Keratinocyte (primary cell): ENCODE measurements at regions not wholly inside any gene's neighbourhood (a gene's known extent, or its start where the extent isn't known, plus 50 kb on each side); places are given as distances from the start of the nearest gene placed in this dataset.

Source experiments
- DNase-seq: peaks from one replicate; pipeline ENCODE4 v3.0.0-alpha.2; 2011; ENCODE audit warnings: low read depth, missing footprints, low spot score
- FAIRE-seq: peaks from 2 replicates; lab custom pipeline; 2011; peaks lifted over from hg19 to GRCh38; lab: Jason Lieb, UNC
- H2AFZ ChIP-seq: 2 replicates; pipeline ENCODE4 v1.6.0; 2012; ENCODE audit warnings: low read length, control low read depth, inconsistent platforms; ENCODE audit not compliant: control insufficient read depth
- H3K27ac ChIP-seq: 2 replicates; pipeline ENCODE4 v1.5.1; 2011; ENCODE audit warnings: low read length; ENCODE audit not compliant: control insufficient read depth, insufficient read depth
- H3K27me3 ChIP-seq: 3 replicates; pipeline ENCODE4 v1.6.0; 2011; ENCODE audit warnings: low read length; ENCODE audit not compliant: control insufficient read depth, insufficient read depth; ENCODE audit errors: extremely low read depth
- H3K36me3 ChIP-seq, 2 experiments: 2 replicates in 1 of 2; 3 replicates in 1 of 2; pipeline ENCODE4 v1.5.1; 2011; ENCODE audit warnings: low read length in 2 of 2, mild to moderate bottlenecking in 1 of 2; ENCODE audit not compliant: control insufficient read depth in 2 of 2, insufficient read depth in 2 of 2; ENCODE audit errors: extremely low read depth in 1 of 2
- H3K4me1 ChIP-seq: 3 replicates; pipeline ENCODE4 v1.5.1; 2011; ENCODE audit warnings: low read length; ENCODE audit not compliant: control insufficient read depth, insufficient read depth; ENCODE audit errors: extremely low read depth
- H3K4me2 ChIP-seq: 3 replicates; pipeline ENCODE4 v1.6.0; 2011; ENCODE audit warnings: low read depth, low read length; ENCODE audit not compliant: control insufficient read depth, insufficient read depth; ENCODE audit errors: extremely low read depth
- H3K4me3 ChIP-seq, 3 experiments: fragments of 200-600 bp in 1 of 3; sonication (generic) in 1 of 3; 2 replicates in 2 of 3; 3 replicates in 1 of 3; pipeline ENCODE4 v1.5.1; 2011 to 2016; ENCODE audit warnings: low read length in 3 of 3, mild to moderate bottlenecking in 3 of 3, control low read depth in 2 of 3, inconsistent platforms in 1 of 3, low read depth in 1 of 3, mixed read lengths in 1 of 3, mixed run types in 1 of 3, moderate library complexity in 1 of 3; ENCODE audit not compliant: control insufficient read depth in 2 of 3, insufficient read depth in 2 of 3; ENCODE audit errors: extremely low read depth in 1 of 3
- H3K79me2 ChIP-seq: 2 replicates; pipeline ENCODE4 v1.6.0; 2012; ENCODE audit warnings: low read length; ENCODE audit not compliant: control insufficient read depth, insufficient read depth
- H3K9ac ChIP-seq: 3 replicates; pipeline ENCODE4 v1.6.0; 2011; ENCODE audit warnings: low read length; ENCODE audit not compliant: control insufficient read depth, insufficient read depth; ENCODE audit errors: extremely low read depth
- H3K9me1 ChIP-seq: 3 replicates; pipeline ENCODE4 v1.6.0; 2011; ENCODE audit warnings: low read length; ENCODE audit not compliant: control insufficient read depth, insufficient read depth; ENCODE audit errors: extremely low read depth
- H3K9me3 ChIP-seq: 2 replicates; pipeline ENCODE4 v1.5.1; 2012; ENCODE audit warnings: low read depth, low read length; ENCODE audit not compliant: control insufficient read depth
- H4K20me1 ChIP-seq: 3 replicates; pipeline ENCODE4 v1.6.0; 2011; ENCODE audit warnings: low read length; ENCODE audit not compliant: control insufficient read depth, insufficient read depth; ENCODE audit errors: extremely low read depth
- EZH2 ChIP-seq: IDR thresholded peaks from one replicate; pipeline ENCODE4 v1.6.1; 2012; ENCODE audit warnings: inconsistent platforms, mild to moderate bottlenecking, low read length, moderate library complexity
- dilution Hi-C: fragments of 300-500 bp; cut with MboI; formaldehyde crosslinking; loops from one replicate; pipeline ENCODE4 v1.7.0; 2020; ENCODE audit warnings: low sequenced_read_pairs; ENCODE audit not compliant: extremely low pct_ligation_motif_present
- TF ChIP-seq, protein P1 (sequence below), 3 experiments: IDR thresholded peaks in 1 of 3; conservative IDR thresholded peaks in 1 of 3; optimal IDR thresholded peaks in 1 of 3; 2 replicates in 2 of 3; 3 replicates in 1 of 3; pipeline versions ENCODE3 to v1.5.1; 2011; ENCODE audit warnings: low read length in 3 of 3, mild to moderate bottlenecking in 3 of 3, moderate library complexity in 2 of 3, control low read depth in 1 of 3, inconsistent platforms in 1 of 3; ENCODE audit not compliant: insufficient read depth in 2 of 3; ENCODE audit errors: extremely low read depth in 1 of 3

DNA sequence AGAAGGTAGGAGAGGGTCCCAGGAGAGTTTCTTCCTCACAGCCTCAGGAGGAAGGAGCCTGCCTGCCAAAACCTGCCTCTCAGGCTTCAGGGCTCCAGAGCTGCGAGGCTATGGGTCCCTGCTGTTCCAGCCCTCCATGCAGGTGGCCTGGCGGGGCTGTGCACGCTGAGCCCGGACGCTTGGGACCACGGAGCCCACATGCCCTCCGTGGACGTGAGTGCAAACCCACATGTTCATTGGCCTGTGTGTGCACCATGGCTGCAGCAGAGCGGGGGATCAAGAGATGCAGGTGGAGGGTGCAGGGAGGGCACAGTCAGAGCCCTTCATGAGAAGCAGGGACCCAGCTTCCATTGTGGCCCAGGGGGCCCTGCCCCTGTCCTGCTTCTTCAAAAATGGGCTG is 287.3 kb downstream of the IRX2 start:
- H3K4me1 ChIP-seq = no peaks in the 10 kb centered on the region
- H3K9me1 ChIP-seq = no peaks in the 10 kb centered on the region
- no peaks in the 10 kb centered on the region for H4K20me1 ChIP-seq
- no peaks in the 10 kb centered on the region for H3K79me2 ChIP-seq
- no peak for FAIRE-seq
- H3K27ac ChIP-seq = no peak overlapping the region
- DNase-seq = no peak
- H3K9ac ChIP-seq = no peak overlapping the region
- no peak overlapping the region for H3K4me2 ChIP-seq
- H3K9me3 ChIP-seq = no peaks in the 10 kb centered on the region
- TF ChIP-seq, protein P1, sequence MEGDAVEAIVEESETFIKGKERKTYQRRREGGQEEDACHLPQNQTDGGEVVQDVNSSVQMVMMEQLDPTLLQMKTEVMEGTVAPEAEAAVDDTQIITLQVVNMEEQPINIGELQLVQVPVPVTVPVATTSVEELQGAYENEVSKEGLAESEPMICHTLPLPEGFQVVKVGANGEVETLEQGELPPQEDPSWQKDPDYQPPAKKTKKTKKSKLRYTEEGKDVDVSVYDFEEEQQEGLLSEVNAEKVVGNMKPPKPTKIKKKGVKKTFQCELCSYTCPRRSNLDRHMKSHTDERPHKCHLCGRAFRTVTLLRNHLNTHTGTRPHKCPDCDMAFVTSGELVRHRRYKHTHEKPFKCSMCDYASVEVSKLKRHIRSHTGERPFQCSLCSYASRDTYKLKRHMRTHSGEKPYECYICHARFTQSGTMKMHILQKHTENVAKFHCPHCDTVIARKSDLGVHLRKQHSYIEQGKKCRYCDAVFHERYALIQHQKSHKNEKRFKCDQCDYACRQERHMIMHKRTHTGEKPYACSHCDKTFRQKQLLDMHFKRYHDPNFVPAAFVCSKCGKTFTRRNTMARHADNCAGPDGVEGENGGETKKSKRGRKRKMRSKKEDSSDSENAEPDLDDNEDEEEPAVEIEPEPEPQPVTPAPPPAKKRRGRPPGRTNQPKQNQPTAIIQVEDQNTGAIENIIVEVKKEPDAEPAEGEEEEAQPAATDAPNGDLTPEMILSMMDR (optimal IDR thresholded peaks at IDR 0.05 in 1 of 3, IDR thresholded peaks at IDR 0.05 in 1 of 3, conservative IDR thresholded peaks at IDR 0.05 in 1 of 3; ENCODE audit: extremely low read depth in 1 of 3, insufficient read depth in 2 of 3, low read length in 3 of 3) = no peak
- TF ChIP-seq EZH2 = no peak
- H3K4me3 ChIP-seq = no peak overlapping the region
- dilution Hi-C loops = no loop called here
- no peaks in the 10 kb centered on the region for H3K27me3 ChIP-seq
- no peaks in the 10 kb centered on the region for H3K36me3 ChIP-seq
- no peak overlapping the region for H2AFZ ChIP-seq

DNA sequence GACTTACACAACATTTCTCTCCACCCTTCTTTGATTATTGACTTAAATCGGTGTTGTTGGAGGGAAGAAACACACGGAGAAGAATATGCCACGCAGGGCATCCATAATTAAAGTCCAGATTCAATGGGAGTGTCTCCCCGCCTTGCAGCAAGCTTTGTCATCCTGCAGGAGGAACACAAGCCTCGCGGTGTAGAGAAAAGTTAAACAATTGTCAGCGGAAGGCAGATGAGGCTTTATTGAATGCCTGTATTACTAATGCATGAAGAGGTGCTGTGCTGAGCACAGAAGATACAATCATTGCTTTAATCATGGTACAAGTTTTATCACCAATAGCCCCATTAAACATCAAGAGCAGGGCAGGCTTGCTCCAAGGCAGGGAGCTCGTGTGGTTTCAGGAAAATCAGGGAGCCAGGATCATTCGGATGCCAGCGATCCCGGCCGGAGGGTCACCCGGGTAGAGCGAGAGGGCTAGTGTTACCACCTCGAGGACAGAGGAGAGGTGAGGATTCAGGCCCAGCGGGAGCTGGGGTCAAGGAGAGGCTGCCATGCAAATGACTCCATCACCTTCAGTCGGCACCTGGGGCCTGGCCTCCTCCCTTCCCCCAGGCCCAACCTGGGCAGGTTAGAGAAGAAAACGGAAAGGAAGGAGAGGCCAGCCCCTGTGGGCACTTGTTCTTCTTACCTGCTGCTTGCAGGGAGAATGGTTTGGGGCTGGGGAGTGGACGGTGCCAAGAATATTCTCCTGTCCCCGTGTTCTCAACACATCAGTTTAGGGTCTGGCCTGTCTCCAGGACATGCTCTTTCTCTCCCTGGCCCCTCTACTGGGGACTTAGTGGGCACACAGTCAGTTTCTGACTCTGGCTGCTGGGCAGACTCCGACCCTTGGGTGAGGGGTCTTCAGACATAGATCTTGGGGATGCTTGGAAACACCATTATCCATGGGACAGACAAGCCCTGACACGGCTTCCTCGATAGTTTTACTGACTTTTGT is 289.5 kb downstream of the IRX2 start:
- H3K27ac ChIP-seq = no peak overlapping the region
- no peak overlapping the region for H3K9ac ChIP-seq
- no peaks in the 10 kb centered on the region for H3K4me1 ChIP-seq
- FAIRE-seq = no peak
- H2AFZ ChIP-seq = no peak overlapping the region
- no peaks in the 10 kb centered on the region for H3K36me3 ChIP-seq
- no peak overlapping the region for H3K4me3 ChIP-seq
- no peaks in the 10 kb centered on the region for H3K9me3 ChIP-seq
- no peaks in the 10 kb centered on the region for H4K20me1 ChIP-seq
- H3K27me3 ChIP-seq = no peaks in the 10 kb centered on the region
- no peak for DNase-seq
- H3K4me2 ChIP-seq = no peak overlapping the region
- no peaks in the 10 kb centered on the region for H3K9me1 ChIP-seq
- dilution Hi-C loops = no loop called here
- TF ChIP-seq, protein P1 (optimal IDR thresholded peaks at IDR 0.05 in 1 of 3, IDR thresholded peaks at IDR 0.05 in 1 of 3, conservative IDR thresholded peaks at IDR 0.05 in 1 of 3; ENCODE audit: extremely low read depth in 1 of 3, insufficient read depth in 2 of 3, low read length in 3 of 3) = no peak
- TF ChIP-seq EZH2 = no peak
- H3K79me2 ChIP-seq = no peaks in the 10 kb centered on the region
